ENCODE measurements at regions not wholly inside any gene's neighbourhood (a gene's known extent, or its start where the extent isn't known, plus 50 kb on each side); places are given as distances from the start of the nearest gene placed in this dataset.

DNA sequence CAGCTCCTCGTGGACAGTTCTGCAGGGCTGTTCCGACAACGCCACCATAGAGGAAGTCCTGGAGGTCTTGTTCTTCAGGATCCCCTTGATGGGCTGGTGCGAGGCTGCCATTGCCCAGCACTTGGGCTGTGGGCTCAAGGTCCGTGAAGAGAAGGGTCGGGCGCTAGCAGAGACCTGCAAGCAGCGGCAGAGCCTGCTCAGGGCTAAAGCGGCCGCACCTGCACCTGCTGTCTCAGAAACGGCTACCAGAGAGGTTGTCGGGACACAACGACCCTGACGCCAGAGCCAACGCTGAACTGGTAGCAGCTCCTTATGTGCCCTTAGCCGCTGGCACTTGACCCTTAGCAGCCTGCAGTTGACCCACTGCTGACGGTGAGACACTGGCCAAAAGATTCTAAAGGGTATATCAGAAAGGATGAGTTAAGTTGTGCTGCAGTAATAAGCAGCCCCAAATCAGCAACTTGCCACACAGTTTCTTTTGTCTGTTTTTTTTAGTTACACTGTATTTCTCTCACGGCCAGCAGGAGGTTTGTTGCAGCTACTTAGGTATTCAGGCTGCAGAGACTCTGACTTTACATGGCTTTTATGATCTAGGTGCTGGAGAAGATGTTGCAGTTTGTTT, 55.5 kb upstream of the ST6GAL2 start:
- intact Hi-C loops (cut with micrococcal nuclease): no loop called here
- no peak overlapping the region for H3K27ac Mint-ChIP-seq
- no peaks in the 10 kb centered on the region for H3K4me1 Mint-ChIP-seq
- no peak overlapping the region for H3K4me3 Mint-ChIP-seq
- H3K27me3 Mint-ChIP-seq: no peaks in the 10 kb centered on the region
- no peak for DNase-seq
- no peaks in the 10 kb centered on the region for H3K9me3 Mint-ChIP-seq
- no peaks in the 10 kb centered on the region for H3K36me3 Mint-ChIP-seq (ENCODE audit: low read depth)

DNA sequence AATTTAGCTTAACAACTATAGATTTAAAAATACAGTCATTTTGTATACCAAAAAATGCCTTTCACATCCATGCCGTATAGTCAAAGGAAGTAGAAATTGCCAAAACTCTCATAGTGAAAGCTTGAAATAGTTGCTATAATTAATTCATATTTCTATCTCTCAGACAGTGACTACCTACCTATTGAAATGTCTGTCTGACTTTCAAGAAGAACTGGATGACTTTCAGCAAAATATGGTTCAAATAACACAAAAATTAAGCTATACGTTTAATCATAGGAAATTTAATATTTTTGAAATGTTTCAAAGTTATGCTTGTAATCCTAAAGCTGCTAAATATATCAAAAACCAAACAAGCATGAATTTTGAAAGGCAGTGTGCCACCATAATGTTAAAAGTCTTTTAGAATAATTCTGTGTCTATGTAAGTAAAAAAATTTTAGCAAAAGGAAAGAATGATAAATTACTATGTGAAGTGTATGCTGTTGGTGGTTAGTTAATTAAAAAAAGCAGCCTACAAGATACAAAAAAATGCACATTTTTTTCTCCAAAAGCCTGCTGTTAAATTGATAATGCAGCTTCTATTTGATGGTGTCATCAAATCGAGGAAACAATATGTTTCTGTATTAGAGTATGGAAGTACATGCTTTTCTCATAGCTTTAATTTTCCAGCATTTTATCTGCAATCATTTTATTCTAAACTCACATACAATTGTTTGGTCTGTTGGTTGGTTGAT, 57.7 kb upstream of the ST6GAL2 start:
- Mint-ChIP-seq H3K27ac (no peak overlapping the region), H3K4me1 (no peaks in the 10 kb centered on the region), H3K27me3 (no peaks in the 10 kb centered on the region), H3K36me3 (ENCODE audit: low read depth) (no peaks in the 10 kb centered on the region), H3K4me3 (no peak overlapping the region), H3K9me3 (no peaks in the 10 kb centered on the region)
- DNase-seq: no peak
- intact Hi-C loops (cut with micrococcal nuclease): no loop called here

DNA sequence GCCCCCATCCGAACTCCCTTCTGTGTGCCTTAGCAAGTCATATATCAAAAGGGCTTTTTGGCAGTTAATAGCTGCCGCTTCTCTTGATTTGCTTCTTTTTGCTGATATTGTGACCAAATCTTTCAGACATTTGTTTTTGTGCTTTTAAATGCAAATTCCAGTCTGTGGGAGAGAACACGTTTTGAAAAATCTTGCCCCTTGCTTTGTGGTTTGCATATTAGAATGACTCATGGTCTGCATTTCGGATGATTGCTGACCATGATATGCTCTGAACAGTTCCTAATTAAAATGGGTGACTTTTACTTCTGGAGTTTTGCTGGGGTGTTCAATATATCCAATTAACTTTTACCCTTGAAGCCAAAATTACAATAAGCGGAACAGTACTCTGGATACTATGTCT, 58.2 kb upstream of the ST6GAL2 start:
- Mint-ChIP-seq H3K9me3 (no peaks in the 10 kb centered on the region), H3K36me3 (ENCODE audit: low read depth) (no peaks in the 10 kb centered on the region), H3K4me3 (no peak overlapping the region), H3K27me3 (no peaks in the 10 kb centered on the region), H3K4me1 (no peaks in the 10 kb centered on the region), H3K27ac (no peak overlapping the region)
- intact Hi-C loops (cut with micrococcal nuclease): no loop called here
- DNase-seq: no peak

DNA sequence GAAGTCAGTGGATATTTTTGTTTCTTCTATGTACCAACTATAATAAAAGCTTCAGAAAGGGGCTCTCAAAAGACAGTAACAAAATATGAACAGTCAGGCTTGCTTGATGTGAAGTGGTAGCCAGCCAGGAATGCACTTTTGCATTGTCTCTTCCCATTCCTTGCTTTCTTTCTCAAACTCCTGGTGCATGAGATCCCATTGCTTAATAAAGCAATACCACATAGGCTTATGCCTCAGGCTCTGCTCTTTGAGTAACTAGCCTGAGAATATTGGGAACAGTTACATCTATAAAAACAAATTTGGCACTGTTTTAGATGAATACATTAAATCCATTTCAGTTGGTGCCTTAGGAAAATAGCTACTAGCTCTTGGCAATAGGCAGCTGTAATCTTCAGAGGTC, 62.6 kb upstream of the ST6GAL2 start:
- Mint-ChIP-seq H3K9me3 (no peaks in the 10 kb centered on the region), H3K4me3 (no peak overlapping the region), H3K27ac (no peak overlapping the region), H3K27me3 (no peaks in the 10 kb centered on the region), H3K4me1 (no peaks in the 10 kb centered on the region), H3K36me3 (ENCODE audit: low read depth) (no peaks in the 10 kb centered on the region)
- DNase-seq: no peak
- intact Hi-C loops (cut with micrococcal nuclease): no loop called here

DNA sequence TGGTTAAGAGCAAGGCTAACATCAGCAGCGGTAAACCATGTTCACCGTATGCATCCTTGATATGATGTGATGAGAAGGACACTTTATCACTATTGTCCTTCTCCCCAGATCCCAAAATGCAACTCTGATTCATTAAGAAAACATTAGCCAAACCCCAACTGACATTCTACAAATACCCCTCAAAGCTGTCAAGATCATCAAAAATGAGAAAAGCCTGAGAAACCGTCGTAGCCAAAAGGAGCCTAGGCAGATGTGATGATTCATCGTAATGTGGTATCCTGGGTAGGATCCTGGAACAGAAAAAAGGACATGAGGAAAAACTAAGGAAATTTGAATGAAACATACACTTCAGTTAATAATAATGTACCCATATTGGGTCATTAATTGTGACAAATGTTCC, 67.3 kb upstream of the ST6GAL2 start:
- no peak overlapping the region for H3K4me3 Mint-ChIP-seq
- no peak overlapping the region for H3K27ac Mint-ChIP-seq
- no peaks in the 10 kb centered on the region for H3K4me1 Mint-ChIP-seq
- intact Hi-C loops (cut with micrococcal nuclease): no loop called here
- H3K27me3 Mint-ChIP-seq: no peaks in the 10 kb centered on the region
- DNase-seq: no peak
- no peaks in the 10 kb centered on the region for H3K36me3 Mint-ChIP-seq (ENCODE audit: low read depth)
- no peaks in the 10 kb centered on the region for H3K9me3 Mint-ChIP-seq

DNA sequence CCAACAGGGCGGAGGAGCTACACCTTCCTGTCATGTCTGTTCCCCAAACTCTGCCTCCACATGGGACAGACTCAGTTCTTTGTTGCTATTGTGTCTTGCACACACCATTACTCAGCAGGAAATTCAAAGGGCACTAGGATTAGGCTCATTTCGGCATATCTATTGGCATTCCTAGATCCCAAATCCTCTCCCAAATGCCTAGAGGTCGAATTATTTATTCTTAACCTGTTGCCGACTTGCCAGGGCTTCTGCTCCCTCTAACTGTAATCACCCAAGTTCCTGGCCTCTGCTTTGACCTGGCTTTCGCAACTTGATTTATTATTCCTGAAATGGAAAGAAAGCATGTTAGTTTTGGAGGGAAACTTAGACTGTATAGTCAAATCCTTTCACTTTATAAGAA, 67.8 kb upstream of the ST6GAL2 start:
- Mint-ChIP-seq H3K4me1 (no peaks in the 10 kb centered on the region), H3K4me3 (no peak overlapping the region), H3K27me3 (no peaks in the 10 kb centered on the region), H3K36me3 (ENCODE audit: low read depth) (no peaks in the 10 kb centered on the region), H3K9me3 (no peaks in the 10 kb centered on the region), H3K27ac (no peak overlapping the region)
- intact Hi-C loops (cut with micrococcal nuclease): no loop called here
- DNase-seq: no peak

DNA sequence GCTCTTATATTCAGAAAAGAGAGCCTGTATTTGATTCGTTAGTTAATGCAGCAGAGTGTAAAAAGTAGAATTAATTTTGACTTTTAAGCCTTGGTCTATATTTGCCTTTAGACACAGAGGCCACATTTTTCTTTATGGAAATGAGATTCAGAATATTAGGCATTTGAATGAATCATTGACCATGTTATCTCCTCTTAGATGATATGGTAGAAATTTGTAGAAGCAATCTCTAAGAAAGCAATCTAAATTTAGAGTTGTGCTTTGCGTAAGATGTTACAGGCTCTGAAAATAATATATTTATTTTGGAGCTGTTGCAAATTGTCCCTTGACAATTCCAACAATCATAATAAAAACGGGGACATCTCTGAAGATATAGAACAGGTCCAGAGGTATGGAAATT, 68.3 kb upstream of the ST6GAL2 start:
- intact Hi-C loops (cut with micrococcal nuclease): no loop called here

DNA sequence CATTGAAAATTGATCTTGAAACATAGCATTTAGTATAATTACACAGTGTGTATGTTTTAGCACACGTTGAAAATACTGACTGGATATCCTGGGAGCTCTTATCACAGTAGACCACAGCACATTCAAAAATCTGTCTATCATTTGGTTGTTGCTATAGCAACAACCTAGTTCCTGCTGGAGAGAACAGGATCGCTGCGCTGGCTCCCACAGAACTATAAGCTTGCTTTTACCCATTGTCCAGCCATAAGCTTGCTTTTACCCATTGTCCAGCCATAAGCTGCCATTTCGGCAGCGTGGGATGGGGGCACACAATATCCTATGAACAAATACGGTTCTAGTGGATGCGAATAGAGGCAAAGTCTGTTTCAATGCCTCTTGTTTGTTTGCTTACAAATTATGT, 70.4 kb upstream of the ST6GAL2 start:
- H3K4me3 Mint-ChIP-seq: no peak overlapping the region
- H3K4me1 Mint-ChIP-seq: no peaks in the 10 kb centered on the region

More for the DNA sequence above, 68.3 kb upstream of the ST6GAL2 start:
- H3K27me3 Mint-ChIP-seq: no peaks in the 10 kb centered on the region
- no peaks in the 10 kb centered on the region for H3K36me3 Mint-ChIP-seq (ENCODE audit: low read depth)
- H3K4me1 Mint-ChIP-seq: no peaks in the 10 kb centered on the region
- no peak overlapping the region for H3K4me3 Mint-ChIP-seq
- no peak for DNase-seq
- H3K9me3 Mint-ChIP-seq: no peaks in the 10 kb centered on the region
- H3K27ac Mint-ChIP-seq: no peak overlapping the region

DNA sequence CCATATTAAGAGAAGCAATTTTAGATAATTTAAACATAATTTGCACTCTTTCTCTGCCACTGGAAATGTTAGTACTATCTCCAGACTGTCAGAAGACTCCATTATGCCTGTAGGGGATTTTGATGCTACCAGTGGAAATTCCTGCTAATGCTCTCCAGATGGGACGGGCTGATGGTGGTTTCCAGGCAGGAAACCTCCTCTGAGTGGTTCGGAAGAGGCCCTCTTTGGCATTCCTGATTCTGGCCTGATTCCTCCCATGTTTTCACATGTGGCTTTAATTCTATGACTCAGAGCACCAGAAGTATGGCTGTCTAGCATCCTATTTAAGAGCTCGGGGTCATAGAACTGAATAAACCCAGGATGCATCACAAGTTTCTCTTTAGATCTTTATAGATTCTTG, 70.9 kb upstream of the ST6GAL2 start:
- Mint-ChIP-seq H3K27ac (no peak overlapping the region), H3K4me1 (no peaks in the 10 kb centered on the region), H3K27me3 (no peaks in the 10 kb centered on the region), H3K36me3 (ENCODE audit: low read depth) (no peaks in the 10 kb centered on the region), H3K4me3 (no peak overlapping the region), H3K9me3 (no peaks in the 10 kb centered on the region)
- no peak for DNase-seq
- intact Hi-C loops (cut with micrococcal nuclease): no loop called here

More for the DNA sequence above, 70.4 kb upstream of the ST6GAL2 start:
- no peaks in the 10 kb centered on the region for H3K36me3 Mint-ChIP-seq (ENCODE audit: low read depth)
- no peaks in the 10 kb centered on the region for H3K27me3 Mint-ChIP-seq
- no peaks in the 10 kb centered on the region for H3K9me3 Mint-ChIP-seq
- intact Hi-C loops (cut with micrococcal nuclease): no loop called here
- H3K27ac Mint-ChIP-seq: no peak overlapping the region
- no peak for DNase-seq

DNA sequence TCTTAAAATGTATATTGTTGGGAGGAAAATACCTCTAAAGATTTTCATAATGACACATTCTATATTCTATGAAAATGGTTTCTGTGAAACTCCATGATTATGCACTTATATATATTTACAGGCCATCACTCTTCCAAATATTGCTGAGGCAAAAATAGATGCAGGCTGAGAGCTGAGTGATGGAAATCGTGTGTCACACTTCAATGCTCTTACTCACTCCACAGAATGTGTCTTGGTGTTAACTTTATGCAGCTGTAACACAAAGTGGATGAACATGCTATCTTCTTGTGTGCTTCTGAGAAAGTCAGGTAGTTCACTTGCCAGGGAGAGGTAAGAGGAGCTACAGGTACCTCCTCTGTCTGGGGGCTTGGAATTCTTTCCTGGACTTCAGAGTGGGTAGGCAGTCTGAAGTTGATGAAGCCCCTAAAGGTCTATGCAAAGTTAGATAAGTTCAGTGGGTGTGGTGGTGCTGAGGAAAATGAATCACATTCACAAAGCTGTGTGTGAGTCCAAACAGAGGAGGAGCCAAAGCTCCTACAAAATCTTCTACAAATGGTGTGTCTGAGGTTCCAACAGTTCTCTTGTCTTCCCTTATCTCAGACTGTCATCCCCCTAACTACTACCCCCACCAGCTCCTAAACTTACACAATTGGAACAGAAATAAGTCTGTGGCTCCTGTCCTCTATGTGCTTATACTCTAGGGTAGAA, 74.2 kb upstream of the ST6GAL2 start:
- Mint-ChIP-seq H3K36me3 (ENCODE audit: low read depth) (no peaks in the 10 kb centered on the region), H3K4me3 (no peak overlapping the region), H3K27ac (no peak overlapping the region), H3K4me1 (no peaks in the 10 kb centered on the region), H3K27me3 (no peaks in the 10 kb centered on the region), H3K9me3 (no peaks in the 10 kb centered on the region)
- no peak for DNase-seq
- intact Hi-C loops (cut with micrococcal nuclease): no loop called here

DNA sequence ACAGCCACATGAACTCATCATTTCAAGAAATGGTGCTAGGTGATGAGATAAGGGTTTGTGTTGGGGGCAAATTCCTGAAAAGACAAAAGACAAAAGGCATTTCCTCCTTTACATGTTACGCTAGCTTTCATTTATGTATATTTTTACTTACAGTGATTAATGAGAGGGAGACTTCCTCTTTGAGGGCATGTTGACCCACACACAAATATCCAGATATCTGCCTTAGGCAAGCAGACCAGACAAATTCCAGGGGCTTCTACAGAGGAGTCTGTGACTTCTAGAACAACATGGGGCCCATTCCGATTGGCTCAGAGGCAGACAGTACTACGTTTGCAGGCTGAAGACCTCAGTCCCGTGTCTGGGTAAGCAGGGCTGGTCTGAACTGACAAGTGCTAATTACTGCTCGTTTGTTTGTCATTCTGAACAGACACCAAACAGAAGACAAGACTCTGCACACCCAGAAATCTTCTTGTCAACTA, 74.8 kb upstream of the ST6GAL2 start:
- no peaks in the 10 kb centered on the region for H3K4me1 Mint-ChIP-seq
- DNase-seq: no peak
- no peak overlapping the region for H3K4me3 Mint-ChIP-seq
- H3K27me3 Mint-ChIP-seq: no peaks in the 10 kb centered on the region
- intact Hi-C loops (cut with micrococcal nuclease): no loop called here
- no peaks in the 10 kb centered on the region for H3K9me3 Mint-ChIP-seq
- H3K27ac Mint-ChIP-seq: no peak overlapping the region
- no peaks in the 10 kb centered on the region for H3K36me3 Mint-ChIP-seq (ENCODE audit: low read depth)

DNA sequence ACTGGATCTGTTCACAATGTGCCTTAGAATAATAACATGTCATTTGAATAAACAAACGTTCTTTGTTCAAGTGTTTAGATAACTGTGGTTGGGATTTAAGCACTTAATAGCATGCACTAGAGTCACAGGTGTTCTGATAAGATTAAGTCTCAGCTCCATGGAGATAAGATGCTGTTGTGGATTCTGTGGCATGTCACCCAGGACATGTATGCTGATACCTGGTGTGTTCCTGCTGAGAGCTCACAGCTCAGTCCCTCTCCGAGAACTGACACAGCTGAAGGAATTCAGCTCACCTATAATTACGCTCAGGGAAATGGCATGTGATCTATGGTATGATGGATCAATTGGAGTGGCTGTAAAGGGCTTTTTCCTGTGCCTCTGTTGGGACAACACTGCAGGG, 75.4 kb upstream of the ST6GAL2 start:
- Mint-ChIP-seq H3K4me1 (no peaks in the 10 kb centered on the region), H3K36me3 (ENCODE audit: low read depth) (no peaks in the 10 kb centered on the region), H3K4me3 (no peak overlapping the region), H3K9me3 (no peaks in the 10 kb centered on the region), H3K27me3 (no peaks in the 10 kb centered on the region), H3K27ac (no peak overlapping the region)
- DNase-seq: no peak
- intact Hi-C loops (cut with micrococcal nuclease): no loop called here

DNA sequence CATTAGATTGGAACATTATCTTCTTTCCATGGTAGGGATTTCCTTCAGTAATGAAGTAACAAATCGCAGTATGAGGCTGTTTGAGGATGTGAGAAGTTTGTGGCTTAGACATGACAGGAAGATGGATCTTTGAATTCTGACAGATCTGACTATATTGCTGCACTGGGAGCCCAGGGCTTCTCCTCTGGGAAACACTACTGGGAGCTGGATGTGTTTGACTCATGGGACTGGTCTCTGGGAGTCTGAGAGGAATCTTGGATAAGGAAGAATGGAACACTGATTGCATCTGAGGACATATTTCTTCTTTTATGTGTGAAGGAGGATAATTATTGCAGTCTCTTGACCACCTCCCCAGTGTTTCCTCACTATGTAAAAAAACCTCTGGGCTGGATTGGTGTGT, 77.2 kb upstream of the ST6GAL2 start:
- H3K9me3 Mint-ChIP-seq: no peaks in the 10 kb centered on the region
- no peaks in the 10 kb centered on the region for H3K27me3 Mint-ChIP-seq
- H3K4me1 Mint-ChIP-seq: no peaks in the 10 kb centered on the region
- H3K27ac Mint-ChIP-seq: no peak overlapping the region
- H3K36me3 Mint-ChIP-seq (ENCODE audit: low read depth): no peaks in the 10 kb centered on the region
- H3K4me3 Mint-ChIP-seq: no peak overlapping the region
- intact Hi-C loops (cut with micrococcal nuclease): no loop called here
- no peak for DNase-seq

DNA sequence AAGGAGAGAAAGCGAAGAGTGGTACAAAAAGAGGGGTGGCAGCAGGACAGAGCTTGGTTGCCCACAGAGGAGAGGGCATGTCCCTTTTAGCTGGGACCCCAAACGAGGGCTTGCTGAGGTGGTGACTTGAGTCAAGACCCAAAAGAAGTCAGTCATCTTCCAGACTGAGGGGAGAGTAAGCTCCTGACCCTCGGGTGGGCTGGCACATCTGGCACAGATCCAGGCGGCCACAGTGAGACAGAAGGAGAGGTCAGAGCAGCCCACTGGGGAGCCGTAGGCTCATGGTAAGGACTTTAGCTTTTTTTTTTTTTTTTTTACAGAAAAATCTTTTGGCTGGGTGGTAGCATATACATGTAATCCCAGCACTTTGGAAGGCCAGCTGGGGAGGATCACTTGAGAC, 77.9 kb upstream of the ST6GAL2 start:
- intact Hi-C loops (cut with micrococcal nuclease): no loop called here
- Mint-ChIP-seq H3K9me3 (no peaks in the 10 kb centered on the region), H3K4me1 (no peaks in the 10 kb centered on the region), H3K27me3 (no peaks in the 10 kb centered on the region), H3K4me3 (no peak overlapping the region), H3K27ac (no peak overlapping the region), H3K36me3 (ENCODE audit: low read depth) (no peaks in the 10 kb centered on the region)
- no peak for DNase-seq
